A549 (cell line): ENCODE measurements at regions not wholly inside any gene's neighbourhood (a gene's known extent, or its start where the extent isn't known, plus 50 kb on each side); places are given as distances from the start of the nearest gene placed in this dataset.
A peak's percentile ranks its signal among the peaks of the same experiment; 100 is the strongest.

Experiments
- ATAC-seq, 2 experiments: fragments of 200-7000 bp in 1 of 2; fragments of >200 bp in 1 of 2; cut with Nextera tagmentation in 1 of 2; cut with Tn5 transposase in 1 of 2; 3 replicates each; pipeline versions ENCODE4 v1.8.0 to v1.9.1; 2018 to 2020; ENCODE audit warnings: mild to moderate bottlenecking in 1 of 2, moderate library complexity in 1 of 2
- CTCF ChIA-PET: fragments of 300-600 bp; sonication (Branson Sonifier 250); formaldehyde crosslinking; extraction: SDS; loops from one replicate; lab custom pipeline; 2021; ENCODE audit warnings: antibody characterized with exemption, inconsistent platforms; lab: Yijun Ruan, JAX
- POLR2A ChIA-PET: fragments of 350-600 bp; formaldehyde crosslinking; extraction: SDS; loops from one replicate; lab custom pipeline; 2021; ENCODE audit warnings: antibody characterized with exemption, inconsistent platforms; lab: Yijun Ruan, JAX
- DNase-seq, 2 experiments: peaks; one replicate each; pipeline versions ENCODE4 v3.0.0 to v3.0.0-alpha.2; 2011 to 2016; ENCODE audit warnings: low read depth in 1 of 2, low spot score in 1 of 2
- FAIRE-seq: peaks from 2 replicates; lab custom pipeline; 2011; peaks lifted over from hg19 to GRCh38; lab: Jason Lieb, UNC
- H3K27ac ChIP-seq, 2 experiments: fragments of >200 bp; sonication (Bioruptor Twin); formaldehyde crosslinking; 3 replicates each; pipeline ENCODE4 v1.5.1; 2016 to 2017
- H3K4me1 ChIP-seq: fragments of >200 bp; sonication (Bioruptor Twin); formaldehyde crosslinking; 3 replicates; pipeline ENCODE4 v1.6.1; 2016
- H3K4me2 ChIP-seq: fragments of >200 bp; sonication (Bioruptor Twin); formaldehyde crosslinking; 3 replicates; pipeline ENCODE4 v1.6.1; 2016
- H3K4me3 ChIP-seq: fragments of >200 bp; sonication (Bioruptor Twin); formaldehyde crosslinking; 3 replicates; pipeline ENCODE4 v1.5.1; 2016
- H3K9me3 ChIP-seq: fragments of >200 bp; sonication (Bioruptor Twin); formaldehyde crosslinking; 3 replicates; pipeline ENCODE4 v1.6.1; 2016
- CBX2 ChIP-seq: fragments of 200-600 bp; sonication (generic); IDR thresholded peaks from 2 replicates; pipeline ENCODE4 v1.6.1; 2016; ENCODE audit warnings: low read depth, mild to moderate bottlenecking, borderline replicate concordance
- CBX8 ChIP-seq: fragments of 200-600 bp; sonication (generic); IDR thresholded peaks from 2 replicates; pipeline ENCODE4 v1.6.1; 2016
- CHD2 ChIP-seq: fragments of 150-350 bp; IDR thresholded peaks from 2 replicates; pipeline ENCODE4 v1.6.1; 2014; ENCODE audit warnings: low read length; ENCODE audit not compliant: partially characterized antibody
- EHF ChIP-seq: fragments of 250-450 bp; sonication (Bioruptor Pico); IDR thresholded peaks from 2 replicates; pipeline ENCODE4 v1.5.0; 2020; ENCODE audit warnings: mild to moderate bottlenecking
- EHMT2 ChIP-seq: fragments of 200-600 bp; sonication (generic); IDR thresholded peaks from 2 replicates; pipeline ENCODE4 v1.6.1; 2016; ENCODE audit warnings: antibody characterized with exemption, low read depth, mild to moderate bottlenecking, moderate library complexity
- EP300 ChIP-seq, 2 experiments: fragments of >200 bp; sonication (Bioruptor Twin); formaldehyde crosslinking; IDR thresholded peaks; 2 replicates in 1 of 2; 3 replicates in 1 of 2; pipeline ENCODE4 v1.6.1; 2016 to 2017
- FOXS1 ChIP-seq: fragments of 250-450 bp; sonication (Bioruptor Pico); IDR thresholded peaks from 2 replicates; pipeline ENCODE4 v1.5.0; 2020; ENCODE audit warnings: mild to moderate bottlenecking, moderate library complexity
- GATA3 ChIP-seq: IDR thresholded peaks from 2 replicates; pipeline ENCODE4 v1.6.1; 2012; ENCODE audit warnings: borderline replicate concordance
- HOXA7 ChIP-seq: fragments of 250-450 bp; sonication (Bioruptor Pico); IDR thresholded peaks from 2 replicates; pipeline ENCODE4 v1.5.0; 2020; ENCODE audit warnings: mild to moderate bottlenecking, moderate library complexity
- HOXB5 ChIP-seq: fragments of 250-450 bp; sonication (Bioruptor Pico); IDR thresholded peaks from 2 replicates; pipeline ENCODE4 v1.5.0; 2020; ENCODE audit warnings: mild to moderate bottlenecking, moderate library complexity
- KDM1A ChIP-seq: fragments of 200-600 bp; sonication (generic); IDR thresholded peaks from 2 replicates; pipeline ENCODE4 v1.6.1; 2016; ENCODE audit warnings: low read depth, mild to moderate bottlenecking
- KDM5A ChIP-seq: fragments of 200-600 bp; sonication (generic); IDR thresholded peaks from 2 replicates; pipeline ENCODE4 v1.6.1; 2016; ENCODE audit warnings: antibody characterized with exemption, mild to moderate bottlenecking
- MYC ChIP-seq: IDR thresholded peaks from 2 replicates; pipeline ENCODE4 v1.6.1; 2012; ENCODE audit warnings: mild to moderate bottlenecking, inconsistent platforms, low read length, improper control_type of control experiment, borderline replicate concordance
- NPAS2 ChIP-seq: fragments of 250-450 bp; sonication (Bioruptor Pico); IDR thresholded peaks from 2 replicates; pipeline ENCODE4 v1.8.0; 2022; ENCODE audit warnings: mild to moderate bottlenecking, moderate library complexity, borderline replicate concordance
- POLR2A ChIP-seq: IDR thresholded peaks from 2 replicates; pipeline ENCODE4 v1.6.1; 2012; ENCODE audit warnings: mild to moderate bottlenecking, low read length
- RAD21 ChIP-seq, 2 experiments: fragments of >200 bp in 1 of 2; sonication (Bioruptor Twin) in 1 of 2; formaldehyde crosslinking in 1 of 2; IDR thresholded peaks in 1 of 2; conservative IDR thresholded peaks in 1 of 2; 2 replicates in 1 of 2; 3 replicates in 1 of 2; pipeline ENCODE4 v1.6.1; 2012 to 2018; ENCODE audit warnings: inconsistent platforms in 1 of 2
- RCOR1 ChIP-seq: fragments of 150-350 bp; IDR thresholded peaks from 2 replicates; pipeline ENCODE4 v1.6.1; 2014; ENCODE audit warnings: antibody characterized with exemption, low read length, low read depth
- SMC3 ChIP-seq: fragments of >200 bp; sonication (Bioruptor Twin); formaldehyde crosslinking; IDR thresholded peaks from 3 replicates; pipeline ENCODE4 v1.6.1; 2018; ENCODE audit warnings: inconsistent platforms
- TP53 ChIP-seq: fragments of 250-450 bp; sonication (Bioruptor Pico); IDR thresholded peaks from 2 replicates; pipeline ENCODE4 v1.5.0; 2021; ENCODE audit warnings: mild to moderate bottlenecking, moderate library complexity
- ZC3H11A ChIP-seq: fragments of 450-650 bp; IDR thresholded peaks from 2 replicates; pipeline ENCODE4 v1.6.1; 2014; ENCODE audit warnings: antibody characterized with exemption, mild to moderate bottlenecking
- ZNF302 ChIP-seq: fragments of 250-450 bp; sonication (Bioruptor Pico); IDR thresholded peaks from 2 replicates; pipeline ENCODE4 v1.9.0; 2021; ENCODE audit warnings: inconsistent platforms, mild to moderate bottlenecking, moderate library complexity
- ZSCAN20 ChIP-seq: fragments of 250-450 bp; sonication (Bioruptor Pico); IDR thresholded peaks from 2 replicates; pipeline ENCODE4 v1.8.0; 2022; ENCODE audit warnings: mild to moderate bottlenecking, moderate library complexity
- WGBS: methylation state at CpG from one replicate; pipeline ENCODE4 v1.1.6; 2017; ENCODE audit errors: missing lambda C conversion rate; 5-methylcytosine and 5-hydroxymethylcytosine counted together
- TF ChIP-seq, protein P1 (sequence below): IDR thresholded peaks from 2 replicates; pipeline ENCODE4 v1.6.1; 2012; ENCODE audit warnings: low read depth, borderline replicate concordance
- TF ChIP-seq, protein P2 (sequence below): fragments of 250-450 bp; sonication (Bioruptor Pico); IDR thresholded peaks from 2 replicates; pipeline ENCODE4 v1.5.0; 2021; ENCODE audit warnings: mild to moderate bottlenecking, moderate library complexity, borderline replicate concordance
- TF ChIP-seq, protein P3 (sequence below): fragments of >200 bp; sonication (Bioruptor Twin); formaldehyde crosslinking; IDR thresholded peaks from 3 replicates; pipeline ENCODE4 v1.6.1; 2016
- TF ChIP-seq, protein P4 (sequence below): IDR thresholded peaks from 2 replicates; pipeline ENCODE4 v1.6.1; 2012
- TF ChIP-seq, protein P5 (sequence below): fragments of >200 bp; sonication (Bioruptor Twin); formaldehyde crosslinking; IDR thresholded peaks from 3 replicates; pipeline ENCODE4 v1.5.1; 2016

DNA sequence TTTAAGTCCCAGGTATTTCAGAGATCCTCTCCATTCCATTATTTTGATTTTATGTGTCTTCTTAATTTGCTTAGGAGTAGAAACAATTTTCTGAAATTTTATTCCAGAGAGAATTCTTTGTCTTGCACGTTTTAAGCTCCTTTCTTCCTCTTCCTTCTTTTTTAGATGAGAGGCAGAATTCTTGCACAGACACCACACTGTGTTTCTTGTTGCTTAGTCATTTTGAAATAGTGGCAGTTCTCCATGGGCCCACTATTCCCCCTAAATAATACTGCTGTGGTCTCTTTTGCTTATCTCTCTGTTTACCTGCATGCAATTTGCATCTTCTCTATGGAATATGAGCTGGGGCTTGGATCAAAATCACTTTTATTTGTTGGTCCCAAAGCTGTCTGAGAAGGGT lies 54.3 kb upstream of the WAC start:
- Histone ChIP-seq H3K4me1 (no peaks in the 10 kb centered on the region), H3K9me3 (no peaks in the 10 kb centered on the region), H3K27ac (no peak overlapping the region)
- WGBS: 7% methylated on average over 1 of the region's 1 CpG
- no peak for DNase-seq
- TF ChIP-seq SMC3 (no peak), CHD2 (no peak), GATA3 (no peak), KDM1A (no peak), MYC (no peak), POLR2A (no peak), CBX2 (no peak)
- TF ChIP-seq, protein P1, sequence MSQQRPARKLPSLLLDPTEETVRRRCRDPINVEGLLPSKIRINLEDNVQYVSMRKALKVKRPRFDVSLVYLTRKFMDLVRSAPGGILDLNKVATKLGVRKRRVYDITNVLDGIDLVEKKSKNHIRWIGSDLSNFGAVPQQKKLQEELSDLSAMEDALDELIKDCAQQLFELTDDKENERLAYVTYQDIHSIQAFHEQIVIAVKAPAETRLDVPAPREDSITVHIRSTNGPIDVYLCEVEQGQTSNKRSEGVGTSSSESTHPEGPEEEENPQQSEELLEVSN: no peak
- TF ChIP-seq, protein P2, sequence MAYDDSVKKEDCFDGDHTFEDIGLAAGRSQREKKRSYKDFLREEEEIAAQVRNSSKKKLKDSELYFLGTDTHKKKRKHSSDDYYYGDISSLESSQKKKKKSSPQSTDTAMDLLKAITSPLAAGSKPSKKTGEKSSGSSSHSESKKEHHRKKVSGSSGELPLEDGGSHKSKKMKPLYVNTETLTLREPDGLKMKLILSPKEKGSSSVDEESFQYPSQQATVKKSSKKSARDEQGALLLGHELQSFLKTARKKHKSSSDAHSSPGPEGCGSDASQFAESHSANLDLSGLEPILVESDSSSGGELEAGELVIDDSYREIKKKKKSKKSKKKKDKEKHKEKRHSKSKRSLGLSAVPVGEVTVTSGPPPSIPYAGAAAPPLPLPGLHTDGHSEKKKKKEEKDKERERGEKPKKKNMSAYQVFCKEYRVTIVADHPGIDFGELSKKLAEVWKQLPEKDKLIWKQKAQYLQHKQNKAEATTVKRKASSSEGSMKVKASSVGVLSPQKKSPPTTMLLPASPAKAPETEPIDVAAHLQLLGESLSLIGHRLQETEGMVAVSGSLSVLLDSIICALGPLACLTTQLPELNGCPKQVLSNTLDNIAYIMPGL (CRISPR knock-in tag): no peak
- TF ChIP-seq, all 56 proteins: peak for 0
- ChIA-PET CTCF (no interaction called here), POLR2A (no interaction called here)
- ATAC-seq (no peak), FAIRE-seq (no peak)
- Histone ChIP-seq H3K4me2 (no peak overlapping the region), H3K4me3 (no peak overlapping the region)

DNA sequence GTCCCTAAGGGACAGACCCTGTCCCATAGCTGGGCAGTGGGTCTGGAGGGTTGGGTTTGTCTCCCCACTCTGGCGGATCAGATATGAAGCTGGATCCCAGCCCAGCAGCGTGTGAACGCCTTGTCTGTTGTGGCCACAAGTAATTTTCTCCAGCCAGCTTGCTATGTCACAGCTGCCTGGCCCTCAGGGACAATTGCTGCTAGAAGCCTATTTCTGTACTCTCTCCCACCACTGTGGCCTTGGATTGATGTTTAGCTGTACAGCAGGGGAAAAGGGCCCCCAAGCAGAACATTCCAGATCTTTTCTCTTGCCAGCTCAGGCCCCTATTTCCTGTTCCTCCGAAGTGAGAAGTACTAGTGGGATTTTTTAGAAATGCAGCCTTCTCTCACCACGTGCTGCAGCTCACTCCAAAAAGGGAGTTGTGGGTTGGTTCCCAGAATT lies 53.5 kb upstream of the WAC start:
- no peak overlapping the region for H3K4me2 ChIP-seq
- DNase-seq (no peak), ATAC-seq (no peak), FAIRE-seq (no peak)
- ChIA-PET CTCF (no interaction called here), POLR2A (no interaction called here)
- 63% methylated on average over 5 of the region's 5 CpGs for WGBS
- TF ChIP-seq SMC3 (no peak), EP300 (IDR thresholded peaks at IDR 0.05) (no peak), EHF (no peak)
- H3K27ac ChIP-seq: no peak overlapping the region
- H3K4me1 ChIP-seq: no peaks in the 10 kb centered on the region
- H3K4me3 ChIP-seq: no peak overlapping the region
- H3K9me3 ChIP-seq: no peaks in the 10 kb centered on the region

DNA sequence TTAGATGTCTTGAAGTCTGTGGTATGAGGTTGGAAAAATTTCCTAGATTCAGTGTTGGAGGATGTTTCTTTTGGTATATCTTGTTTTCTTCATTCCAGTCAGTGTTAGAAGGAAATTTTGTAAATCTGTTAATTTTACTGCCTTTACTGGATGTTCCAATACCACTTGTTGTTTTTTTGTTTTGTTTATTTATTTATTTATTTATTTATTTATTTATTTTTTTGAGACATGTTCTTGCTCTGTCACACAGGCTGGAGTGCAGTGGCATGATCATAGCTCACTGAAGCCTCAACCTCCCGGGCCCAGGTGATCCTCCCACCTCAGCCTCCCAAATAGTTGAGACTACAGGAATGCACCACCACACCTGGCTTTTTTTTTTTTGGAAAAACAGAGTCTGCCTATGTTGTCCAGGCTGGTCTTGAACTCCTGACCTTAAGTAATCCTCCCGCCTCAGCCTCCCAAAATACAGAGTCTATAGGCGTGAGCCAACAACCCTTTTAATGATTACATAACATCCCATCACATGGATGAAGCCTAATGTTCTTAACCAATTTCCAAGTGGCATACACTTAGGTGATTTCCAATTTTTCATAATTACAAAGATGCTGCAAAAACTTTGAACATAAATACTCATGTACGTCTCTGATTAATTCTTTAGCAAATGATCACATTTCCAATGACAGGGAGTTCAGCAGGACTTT lies 52.8 kb upstream of the WAC start:
- CTCF ChIA-PET: no interaction called here
- DNase-seq (no peak), FAIRE-seq (no peak), ATAC-seq (no peak)
- Histone ChIP-seq H3K4me1 (no peaks in the 10 kb centered on the region), H3K27ac (no peak overlapping the region), H3K9me3 (no peaks in the 10 kb centered on the region), H3K4me3 (no peak overlapping the region), H3K4me2 (no peak overlapping the region)
- WGBS: 51% methylated on average over 4 of the region's 4 CpGs
- TF ChIP-seq ZC3H11A (peak; percentile 40; the same call in 1 of the 2 replicates), ZNF302 (CRISPR knock-in tag) (no peak)
- POLR2A ChIA-PET: no interaction called here

DNA sequence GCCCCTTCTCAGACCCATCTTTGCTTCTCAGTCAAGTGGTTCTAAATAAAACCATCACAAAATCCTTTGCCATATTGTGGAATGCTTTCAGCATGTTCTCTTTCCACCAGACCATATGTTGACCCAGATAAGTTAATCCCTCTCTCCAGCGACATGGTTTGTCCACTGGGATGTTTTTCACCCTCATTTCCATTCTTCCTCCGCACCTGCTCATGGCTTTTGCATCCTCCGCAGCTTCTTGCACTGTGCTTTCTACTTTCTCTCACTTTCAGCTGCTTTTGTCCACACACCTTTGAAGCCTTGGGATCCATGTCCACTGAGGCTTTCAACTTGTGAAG lies 52.3 kb upstream of the WAC start:
- Histone ChIP-seq H3K4me3 (no peak overlapping the region), H3K4me2 (no peak overlapping the region), H3K27ac (no peak overlapping the region), H3K9me3 (no peaks in the 10 kb centered on the region), H3K4me1 (no peaks in the 10 kb centered on the region)
- 68% methylated on average over 3 of the region's 3 CpGs for WGBS
- DNase-seq (no peak), FAIRE-seq (no peak), ATAC-seq (no peak)
- ChIA-PET CTCF (no interaction called here), POLR2A (no interaction called here)
- TF ChIP-seq RCOR1 (no peak), TP53 (CRISPR knock-in tag) (no peak), HOXB5 (CRISPR knock-in tag) (no peak), HOXA7 (CRISPR knock-in tag) (no peak), CBX8 (no peak), EHMT2 (no peak), KDM5A (no peak), ZSCAN20 (no peak), POLR2A (no peak), FOXS1 (CRISPR knock-in tag) (no peak), NPAS2 (CRISPR knock-in tag) (no peak), RAD21 (conservative IDR thresholded peaks at IDR 0.05 in 1 of 2, IDR thresholded peaks at IDR 0.05 in 1 of 2) (no peak)
- TF ChIP-seq, protein P3, sequence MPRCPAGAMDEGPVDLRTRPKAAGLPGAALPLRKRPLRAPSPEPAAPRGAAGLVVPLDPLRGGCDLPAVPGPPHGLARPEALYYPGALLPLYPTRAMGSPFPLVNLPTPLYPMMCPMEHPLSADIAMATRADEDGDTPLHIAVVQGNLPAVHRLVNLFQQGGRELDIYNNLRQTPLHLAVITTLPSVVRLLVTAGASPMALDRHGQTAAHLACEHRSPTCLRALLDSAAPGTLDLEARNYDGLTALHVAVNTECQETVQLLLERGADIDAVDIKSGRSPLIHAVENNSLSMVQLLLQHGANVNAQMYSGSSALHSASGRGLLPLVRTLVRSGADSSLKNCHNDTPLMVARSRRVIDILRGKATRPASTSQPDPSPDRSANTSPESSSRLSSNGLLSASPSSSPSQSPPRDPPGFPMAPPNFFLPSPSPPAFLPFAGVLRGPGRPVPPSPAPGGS: no peak
- TF ChIP-seq, protein P4, sequence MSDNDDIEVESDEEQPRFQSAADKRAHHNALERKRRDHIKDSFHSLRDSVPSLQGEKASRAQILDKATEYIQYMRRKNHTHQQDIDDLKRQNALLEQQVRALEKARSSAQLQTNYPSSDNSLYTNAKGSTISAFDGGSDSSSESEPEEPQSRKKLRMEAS: no peak
- TF ChIP-seq, protein P5, sequence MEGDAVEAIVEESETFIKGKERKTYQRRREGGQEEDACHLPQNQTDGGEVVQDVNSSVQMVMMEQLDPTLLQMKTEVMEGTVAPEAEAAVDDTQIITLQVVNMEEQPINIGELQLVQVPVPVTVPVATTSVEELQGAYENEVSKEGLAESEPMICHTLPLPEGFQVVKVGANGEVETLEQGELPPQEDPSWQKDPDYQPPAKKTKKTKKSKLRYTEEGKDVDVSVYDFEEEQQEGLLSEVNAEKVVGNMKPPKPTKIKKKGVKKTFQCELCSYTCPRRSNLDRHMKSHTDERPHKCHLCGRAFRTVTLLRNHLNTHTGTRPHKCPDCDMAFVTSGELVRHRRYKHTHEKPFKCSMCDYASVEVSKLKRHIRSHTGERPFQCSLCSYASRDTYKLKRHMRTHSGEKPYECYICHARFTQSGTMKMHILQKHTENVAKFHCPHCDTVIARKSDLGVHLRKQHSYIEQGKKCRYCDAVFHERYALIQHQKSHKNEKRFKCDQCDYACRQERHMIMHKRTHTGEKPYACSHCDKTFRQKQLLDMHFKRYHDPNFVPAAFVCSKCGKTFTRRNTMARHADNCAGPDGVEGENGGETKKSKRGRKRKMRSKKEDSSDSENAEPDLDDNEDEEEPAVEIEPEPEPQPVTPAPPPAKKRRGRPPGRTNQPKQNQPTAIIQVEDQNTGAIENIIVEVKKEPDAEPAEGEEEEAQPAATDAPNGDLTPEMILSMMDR: no peak
